ENCODE measurements at regions not wholly inside any gene's neighbourhood (a gene's known extent, or its start where the extent isn't known, plus 50 kb on each side); places are given as distances from the start of the nearest gene placed in this dataset.

- DNase-seq (no peak), ATAC-seq (no peak), FAIRE-seq (no peak)
- H3K27me3 ChIP-seq, result no peaks in the 10 kb centered on the region
- intact Hi-C loops (cut with DNase I), result no loop called here
- H3K9me3 ChIP-seq, result no peaks in the 10 kb centered on the region
- WGBS, 2 donors, result 56 to 71% methylated on average over 3 of the region's 3 CpGs
- no peak overlapping the region for H3K27ac ChIP-seq
- no peak for TF ChIP-seq CTCF (IDR thresholded peaks at IDR 0.05)
- no peak overlapping the region for H3K4me3 ChIP-seq
- H3K4me1 ChIP-seq, result no peaks in the 10 kb centered on the region
- no peaks in the 10 kb centered on the region for H3K36me3 ChIP-seq
Observed at GRCh38 chr11:41943656-41944055, 484.2 kb upstream of the LRRC4C start.

DNA sequence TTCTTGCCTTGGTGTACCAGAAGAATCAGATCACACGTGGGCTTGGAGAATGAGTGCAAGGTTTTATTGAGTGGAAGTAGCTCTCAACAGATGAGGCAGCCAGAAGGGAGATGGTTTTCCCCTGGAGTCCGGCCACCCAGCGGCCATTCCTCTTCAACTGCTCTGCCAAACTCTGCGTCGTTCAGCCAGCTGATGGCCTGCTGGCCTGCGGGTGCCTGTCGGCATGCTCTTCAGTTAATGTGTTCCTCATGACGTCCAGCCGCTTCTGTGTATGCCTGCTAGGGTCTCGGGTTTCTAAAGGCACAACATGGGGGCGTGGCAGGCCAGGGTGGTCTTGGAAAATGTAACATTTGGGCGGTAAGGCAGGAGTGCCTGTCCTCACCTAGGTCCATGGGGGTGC, 487.9 kb upstream of the LRRC4C start:
- H3K9me3 ChIP-seq, result no peaks in the 10 kb centered on the region
- no peaks in the 10 kb centered on the region for H3K36me3 ChIP-seq
- no peak overlapping the region for H3K4me3 ChIP-seq
- ATAC-seq (no peak), DNase-seq (peak in 1 of 6 donors; percentile 37), FAIRE-seq (no peak)
- no peaks in the 10 kb centered on the region for H3K4me1 ChIP-seq
- no peaks in the 10 kb centered on the region for H3K27me3 ChIP-seq
- intact Hi-C loops (cut with DNase I), result no loop called here
- no peak for TF ChIP-seq CTCF (IDR thresholded peaks at IDR 0.05)
- WGBS, 2 donors, result 47 to 63% methylated on average over 12 of the region's 12 CpGs
- H3K27ac ChIP-seq, result no peak overlapping the region

DNA sequence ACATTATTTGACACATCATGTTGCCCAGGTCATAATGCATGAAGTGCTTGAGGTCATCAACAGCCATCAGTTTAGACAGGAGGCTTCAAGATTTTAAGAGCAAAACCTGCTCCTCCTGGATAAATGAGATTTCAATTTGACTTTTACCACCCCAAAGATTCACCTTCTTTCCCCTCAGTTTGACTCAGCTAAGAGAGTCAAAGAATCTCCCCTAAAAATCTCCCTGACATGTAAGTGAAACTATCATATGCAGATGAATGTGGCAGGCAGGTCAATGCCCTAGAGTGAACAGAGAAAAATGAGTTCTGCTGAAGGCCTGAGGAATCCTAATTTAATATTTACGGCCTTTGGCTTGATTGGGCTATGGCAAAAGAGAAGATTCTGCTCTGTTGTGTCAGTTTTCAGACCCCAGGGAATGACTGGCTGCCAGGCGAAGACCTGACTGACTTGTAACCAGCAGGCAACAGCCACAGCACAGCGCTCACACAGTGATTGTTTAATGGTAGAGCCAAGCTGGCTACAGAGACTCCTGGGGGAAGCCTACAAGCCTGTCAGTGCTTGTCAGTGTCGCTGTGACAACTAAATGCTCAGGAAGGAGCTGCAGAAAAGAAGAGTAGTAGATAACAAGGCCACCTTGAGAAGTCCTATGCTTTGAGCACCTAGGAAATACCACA, 491.2 kb upstream of the LRRC4C start:
- DNase-seq (no peak), ATAC-seq (no peak), FAIRE-seq (no peak)
- H3K9me3 ChIP-seq, result no peaks in the 10 kb centered on the region
- no peaks in the 10 kb centered on the region for H3K4me1 ChIP-seq
- H3K27me3 ChIP-seq, result no peaks in the 10 kb centered on the region
- no peak overlapping the region for H3K27ac ChIP-seq
- no peak overlapping the region for H3K4me3 ChIP-seq
- 49 to 50% methylated on average over 4 of the region's 4 CpGs for WGBS, 2 donors
- no peak for TF ChIP-seq CTCF (IDR thresholded peaks at IDR 0.05)
- intact Hi-C loops (cut with DNase I), result no loop called here
- H3K36me3 ChIP-seq, result no peaks in the 10 kb centered on the region

DNA sequence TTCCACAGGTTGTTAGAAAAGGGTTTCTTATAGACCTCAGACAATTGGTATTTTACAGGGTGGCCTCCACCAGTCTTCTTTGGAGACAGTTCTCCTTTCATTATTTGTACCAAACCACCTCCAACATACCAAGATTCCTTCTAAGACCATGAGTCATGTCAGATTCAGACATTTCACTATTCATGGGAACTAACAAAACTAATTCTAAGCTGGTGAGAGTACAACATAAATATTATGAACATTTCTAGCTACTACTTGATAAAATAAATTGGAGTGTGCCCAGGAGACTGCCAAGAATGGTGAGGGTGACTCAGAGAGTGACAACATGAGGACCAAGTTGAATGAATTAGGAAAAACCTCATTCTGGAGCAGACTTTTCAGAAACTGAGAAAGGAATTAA, 494.6 kb upstream of the LRRC4C start:
- Histone ChIP-seq H3K9me3 (no peaks in the 10 kb centered on the region), H3K36me3 (no peaks in the 10 kb centered on the region), H3K27me3 (no peaks in the 10 kb centered on the region), H3K4me3 (no peak overlapping the region), H3K27ac (no peak overlapping the region), H3K4me1 (no peaks in the 10 kb centered on the region)
- no peak for DNase-seq
- FAIRE-seq, result no peak
- intact Hi-C loops (cut with DNase I), result no loop called here
- ATAC-seq, result no peak
- no peak for TF ChIP-seq CTCF (IDR thresholded peaks at IDR 0.05)

- no peak for DNase-seq
- H3K9me3 ChIP-seq, result no peaks in the 10 kb centered on the region
- no peak overlapping the region for H3K27ac ChIP-seq
- H3K36me3 ChIP-seq, result no peaks in the 10 kb centered on the region
- no peak for ATAC-seq
- intact Hi-C loops (cut with DNase I), result no loop called here
- H3K4me1 ChIP-seq, result no peaks in the 10 kb centered on the region
- no peak for TF ChIP-seq CTCF (IDR thresholded peaks at IDR 0.05)
- no peak overlapping the region for H3K4me3 ChIP-seq
- H3K27me3 ChIP-seq, result no peaks in the 10 kb centered on the region
- no peak for FAIRE-seq
- WGBS, 2 donors, result 52 to 70% methylated on average over 2 of the region's 2 CpGs
Observed at GRCh38 chr11:41955066-41955465, 495.6 kb upstream of the LRRC4C start.
